GM23338 (cell line): ENCODE measurements at regions not wholly inside any gene's neighbourhood (a gene's known extent, or its start where the extent isn't known, plus 50 kb on each side); places are given as distances from the start of the nearest gene placed in this dataset.

Experiments
- ATAC-seq: fragments of 200-7000 bp; cut with Tn5 transposase; 3 replicates; pipeline ENCODE4 v1.9.1; 2020
- DNase-seq: peaks from one replicate; pipeline ENCODE4 v3.0.0-alpha.2; 2015; ENCODE audit warnings: low spot score
- H2AFZ ChIP-seq: fragments of 200-600 bp; sonication (generic); 2 replicates; pipeline ENCODE4 v1.8.0; 2016; ENCODE audit warnings: antibody characterized with exemption, mild to moderate bottlenecking, moderate library complexity
- H3F3A ChIP-seq: fragments of 200-600 bp; sonication (generic); replicated peaks from 2 replicates; pipeline ENCODE4 v1.8.0; 2017; ENCODE audit warnings: antibody characterized with exemption, mixed run types, low read depth
- H3K27ac ChIP-seq: fragments of 200-600 bp; sonication (generic); 2 replicates; pipeline ENCODE4 v1.6.1; 2016; ENCODE audit warnings: low read depth
- H3K27me3 ChIP-seq: fragments of 200-600 bp; sonication (generic); 2 replicates; pipeline ENCODE4 v1.8.0; 2016; ENCODE audit warnings: mild to moderate bottlenecking, mixed run types, moderate library complexity; ENCODE audit not compliant: insufficient read depth
- H3K36me3 ChIP-seq: fragments of 200-600 bp; sonication (generic); 2 replicates; pipeline ENCODE4 v1.8.0; 2016; ENCODE audit warnings: mild to moderate bottlenecking; ENCODE audit not compliant: insufficient read depth
- H3K4me1 ChIP-seq: fragments of 200-600 bp; sonication (generic); 2 replicates; pipeline ENCODE4 v1.8.0; 2016; ENCODE audit warnings: mild to moderate bottlenecking, moderate library complexity; ENCODE audit not compliant: insufficient read depth
- H3K4me2 ChIP-seq: fragments of 200-600 bp; sonication (generic); 2 replicates; pipeline ENCODE4 v1.7.1; 2017; ENCODE audit warnings: mixed run types
- H3K4me3 ChIP-seq: fragments of 200-600 bp; sonication (generic); 2 replicates; pipeline ENCODE4 v1.6.1; 2016; ENCODE audit warnings: mixed run types
- H3K79me2 ChIP-seq: fragments of 200-600 bp; sonication (generic); replicated peaks from 2 replicates; pipeline ENCODE4 v1.8.0; 2017; ENCODE audit warnings: mild to moderate bottlenecking; ENCODE audit not compliant: insufficient read depth
- H3K9me2 ChIP-seq: fragments of 200-600 bp; sonication (generic); 2 replicates; pipeline ENCODE4 v1.8.0; 2017; ENCODE audit not compliant: insufficient read depth
- H4K20me1 ChIP-seq: fragments of 200-600 bp; sonication (generic); replicated peaks from 2 replicates; pipeline ENCODE4 v1.8.0; 2017; ENCODE audit warnings: mild to moderate bottlenecking; ENCODE audit not compliant: insufficient read depth
- H3K27ac Mint-ChIP-seq: 2 replicates; pipeline ENCODE4 v1.8.0; 2020; ENCODE audit warnings: inconsistent platforms, mild to moderate bottlenecking, moderate library complexity, mixed read lengths
- H3K27me3 Mint-ChIP-seq: 3 replicates; pipeline ENCODE4 v1.8.0; 2022; ENCODE audit warnings: low read depth, mild to moderate bottlenecking, moderate library complexity, mixed read lengths, inconsistent platforms; ENCODE audit not compliant: insufficient read depth, poor library complexity
- H3K36me3 Mint-ChIP-seq: 3 replicates; pipeline ENCODE4 v1.8.0; 2021; ENCODE audit warnings: low read depth, mild to moderate bottlenecking, inconsistent platforms, moderate library complexity, mixed read lengths
- H3K4me1 Mint-ChIP-seq: 3 replicates; pipeline ENCODE4 v1.8.0; 2020; ENCODE audit warnings: mild to moderate bottlenecking, inconsistent platforms, mixed read lengths
- H3K4me3 Mint-ChIP-seq: 3 replicates; pipeline ENCODE4 v1.8.0; 2021; ENCODE audit warnings: moderate library complexity, mild to moderate bottlenecking, inconsistent platforms, mixed read lengths
- H3K9me3 Mint-ChIP-seq: 3 replicates; pipeline ENCODE4 v1.8.0; 2020; ENCODE audit warnings: moderate library complexity, mild to moderate bottlenecking, inconsistent platforms, mixed read lengths
- CREB1 ChIP-seq: fragments of 250-450 bp; sonication (Bioruptor Pico); IDR thresholded peaks from 2 replicates; pipeline ENCODE4 v1.5.0; 2020; ENCODE audit warnings: low read depth, mild to moderate bottlenecking, moderate library complexity
- EZH2 ChIP-seq: fragments of 200-600 bp; sonication (generic); IDR thresholded peaks from one replicate; pipeline ENCODE4 v1.8.0; 2017; ENCODE audit warnings: antibody characterized with exemption, mild to moderate bottlenecking, low read depth; ENCODE audit not compliant: unreplicated experiment
- EZH2phosphoT487 ChIP-seq: fragments of 200-600 bp; sonication (generic); IDR thresholded peaks from one replicate; pipeline ENCODE4 v1.8.1; 2018; ENCODE audit warnings: antibody characterized with exemption; ENCODE audit not compliant: unreplicated experiment
- JUNB ChIP-seq: IDR thresholded peaks from one replicate; pipeline ENCODE4 v1.6.1; 2016; ENCODE audit warnings: antibody characterized with exemption; ENCODE audit not compliant: unreplicated experiment
- POLR2AphosphoS5 ChIP-seq: IDR thresholded peaks from 2 replicates; pipeline ENCODE4 v1.6.1; 2016; ENCODE audit warnings: antibody characterized with exemption, low read depth
- ZNF114 ChIP-seq: fragments of 250-450 bp; sonication (Bioruptor Pico); IDR thresholded peaks from 2 replicates; pipeline ENCODE4 v1.5.0; 2020; ENCODE audit warnings: mild to moderate bottlenecking, moderate library complexity
- ZNF331 ChIP-seq: fragments of 250-450 bp; sonication (Bioruptor Pico); IDR thresholded peaks from 2 replicates; pipeline ENCODE4 v1.5.0; 2020; ENCODE audit warnings: low read depth, mild to moderate bottlenecking, moderate library complexity
- ZNF462 ChIP-seq: fragments of 250-450 bp; sonication (Bioruptor Pico); IDR thresholded peaks from 2 replicates; pipeline ENCODE4 v1.5.0; 2020; ENCODE audit warnings: mild to moderate bottlenecking, moderate library complexity

- ATAC-seq, result no peak
- Histone ChIP-seq H3K4me2 (no peak overlapping the region), H2AFZ (no peak overlapping the region), H3K4me3 (no peak overlapping the region), H3F3A (no peaks in the 10 kb centered on the region), H3K4me1 (no peaks in the 10 kb centered on the region), H3K27me3 (no peaks in the 10 kb centered on the region), H4K20me1 (no peaks in the 10 kb centered on the region), H3K36me3 (no peaks in the 10 kb centered on the region), H3K79me2 (no peaks in the 10 kb centered on the region), H3K27ac (no peak overlapping the region), H3K9me2 (0 out of 2 replicates have a peak, but pooled peaks cover 5% of the 10 kb centered on the region)
- Mint-ChIP-seq H3K4me1 (no peaks in the 10 kb centered on the region; the same call in 2 of the 3 replicates), H3K36me3 (no peaks in the 10 kb centered on the region), H3K9me3 (no peaks in the 10 kb centered on the region), H3K27me3 (no peaks in the 10 kb centered on the region), H3K4me3 (no peak overlapping the region), H3K27ac (no peak overlapping the region)
- no peak for TF ChIP-seq ZNF114 (CRISPR knock-in tag)
- no peak for TF ChIP-seq EZH2phosphoT487
- no peak for TF ChIP-seq ZNF462 (CRISPR knock-in tag)
- no peak for TF ChIP-seq ZNF331 (CRISPR knock-in tag)
- no peak for TF ChIP-seq EZH2
- TF ChIP-seq JUNB, result no peak
- no peak for TF ChIP-seq POLR2AphosphoS5
- no peak for TF ChIP-seq CREB1 (CRISPR knock-in tag)
- no peak for DNase-seq
Observed at GRCh38 chr7:27394871-27395270, 152.3 kb downstream of the EVX1 start.
